ENCODE measurements at regions not wholly inside any gene's neighbourhood (a gene's known extent, or its start where the extent isn't known, plus 50 kb on each side); places are given as distances from the start of the nearest gene placed in this dataset.

- TF ChIP-seq CTCF (IDR thresholded peaks at IDR 0.05) (no peak), POLR2AphosphoS5 (IDR thresholded peaks at IDR 0.05; ENCODE audit: insufficient read depth in 1 of 2, low read depth in 1 of 2) (no peak)
These were observed 103.7 kb upstream of the TLE3 start for GRCh38 chr15:70201425-70201775.
